AG04449 (cell line): ENCODE measurements at regions not wholly inside any gene's neighbourhood (a gene's known extent, or its start where the extent isn't known, plus 50 kb on each side); places are given as distances from the start of the nearest gene placed in this dataset.

Experiments used
- CTCF ChIA-PET: fragments of 350-600 bp; formaldehyde crosslinking; extraction: SDS; loops from one replicate; lab custom pipeline; 2021; ENCODE audit warnings: antibody characterized with exemption; lab: Yijun Ruan, JAX
- POLR2A ChIA-PET: fragments of 400-600, 350-600 bp; formaldehyde crosslinking; extraction: SDS; loops from one replicate; lab custom pipeline; 2020; ENCODE audit warnings: antibody characterized with exemption, inconsistent platforms; lab: Yijun Ruan, JAX
- DNase-seq: peaks from one replicate; pipeline ENCODE4 v3.0.0-alpha.2; 2010; ENCODE audit warnings: low read depth, low spot score
- H3K4me3 ChIP-seq: 2 replicates; pipeline ENCODE4 v1.5.1; 2011; ENCODE audit warnings: low read depth, mild to moderate bottlenecking, control low read depth, low read length
- CTCF ChIP-seq: IDR thresholded peaks from one replicate; pipeline ENCODE4 v1.5.1; 2011; ENCODE audit warnings: mild to moderate bottlenecking, moderate library complexity, low read length, control low read depth, inconsistent platforms; ENCODE audit not compliant: insufficient read depth; ENCODE audit errors: missing control alignments

GRCh38 chr5:90338712-90339372 lies 70.7 kb downstream of the CETN3 start:
- CTCF ChIA-PET: interaction anchor here (1.2 kb wide), 1 partner anchor 48 kb away, joined by 3 read pairs; no protein-coding TSS in a partner anchor
- no peak for DNase-seq
- TF ChIP-seq CTCF: no peak
- no peak overlapping the region for H3K4me3 ChIP-seq
- POLR2A ChIA-PET: no interaction called here

GRCh38 chr5:90337449-90338052 lies 72.0 kb downstream of the CETN3 start:
- no peak overlapping the region for H3K4me3 ChIP-seq
- POLR2A ChIA-PET: no interaction called here
- CTCF ChIA-PET: interaction anchor here (1.2 kb wide), 1 partner anchor 49 kb away, joined by 3 read pairs; no protein-coding TSS in a partner anchor
- no peak for TF ChIP-seq CTCF
- DNase-seq: no peak

GRCh38 chr5:90336752-90337151 lies 72.8 kb downstream of the CETN3 start:
- ChIA-PET POLR2A (no interaction called here), CTCF (no interaction called here)
- DNase-seq: no peak
- no peak overlapping the region for H3K4me3 ChIP-seq
- TF ChIP-seq CTCF: no peak

- no peak overlapping the region for H3K4me3 ChIP-seq
- no peak for TF ChIP-seq CTCF
- DNase-seq: no peak
- CTCF ChIA-PET: no interaction called here
- POLR2A ChIA-PET: no interaction called here
Observed at GRCh38 chr5:90334741-90335140, 74.8 kb downstream of the CETN3 start.

- CTCF ChIA-PET: no interaction called here
- H3K4me3 ChIP-seq: no peak overlapping the region
- no peak for DNase-seq
- POLR2A ChIA-PET: no interaction called here
- TF ChIP-seq CTCF: no peak
Observed at GRCh38 chr5:90329911-90330310, 79.6 kb downstream of the CETN3 start.

- ChIA-PET CTCF (no interaction called here), POLR2A (no interaction called here)
- TF ChIP-seq CTCF: no peak
- no peak for DNase-seq
- no peak overlapping the region for H3K4me3 ChIP-seq
Observed at GRCh38 chr5:90326995-90327394, 82.6 kb downstream of the CETN3 start.
